Hippocampal formation (tissue), 2 donors: ENCODE measurements at regions not wholly inside any gene's neighbourhood (a gene's known extent, or its start where the extent isn't known, plus 50 kb on each side); places are given as distances from the start of the nearest gene placed in this dataset.

Source experiments
- DNase-seq, 2 donors: peaks; one replicate each; lab custom pipeline; 2025; lab: John Stamatoyannopoulos, UW

DNA sequence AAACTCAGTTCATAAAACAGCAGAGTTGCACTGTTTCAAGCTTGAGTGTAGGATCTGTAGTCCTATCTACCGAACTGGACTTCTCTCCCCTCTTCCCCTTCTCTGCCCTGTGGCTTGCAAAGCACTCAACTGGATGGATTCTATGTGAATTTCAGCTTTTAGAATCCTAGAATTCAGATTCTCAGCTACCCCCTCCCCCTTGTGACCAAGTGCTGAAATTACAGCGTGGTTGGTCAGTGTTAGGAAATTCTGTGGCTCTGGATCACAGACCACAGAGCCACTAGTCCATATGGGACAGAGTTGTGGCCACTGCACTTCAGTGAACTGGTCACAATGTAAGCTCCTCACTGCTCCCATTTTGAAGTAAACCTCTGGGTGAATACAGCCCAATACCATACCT is 64.6 kb upstream of the TRPC5 start:
- peak in 1 of 2 donors; percentile 1 for DNase-seq

DNA sequence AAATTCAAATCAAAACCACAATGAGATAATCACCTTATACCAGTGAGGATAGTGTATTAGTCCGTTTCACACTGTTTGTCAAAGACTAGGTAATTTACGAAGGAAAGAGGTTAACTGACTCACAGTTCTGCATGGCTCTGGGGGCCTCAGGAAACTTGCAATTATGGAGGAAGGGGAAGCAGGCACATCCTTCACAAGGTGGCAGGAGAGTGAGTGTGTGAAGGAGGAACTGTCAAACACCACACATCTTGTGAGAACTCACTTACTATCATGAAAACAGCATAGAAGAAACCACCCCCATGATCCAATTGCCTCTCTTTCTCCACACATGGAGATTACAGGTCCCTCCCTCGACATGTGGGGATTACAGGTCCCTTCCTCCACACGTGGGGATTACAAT is 54.7 kb upstream of the TRPC5 start:
- DNase-seq, result no peak
